ENCODE measurements at regions not wholly inside any gene's neighbourhood (a gene's known extent, or its start where the extent isn't known, plus 50 kb on each side); places are given as distances from the start of the nearest gene placed in this dataset.

GRCh38 chr16:52705122-52705521 is 158.2 kb upstream of the TOX3 start:
- Histone ChIP-seq H2AK5ac (ENCODE audit: low read length) (no peak overlapping the region), H3K4me1 (ENCODE audit: control insufficient read depth, low read depth, low read length) (no peaks in the 10 kb centered on the region), H4K8ac (ENCODE audit: low read depth, low read length) (no peak overlapping the region), H3K4me3 (ENCODE audit: low read length) (no peak overlapping the region), H3K79me2 (ENCODE audit: control insufficient read depth, insufficient read depth, low read length) (no peaks in the 10 kb centered on the region), H3K18ac (ENCODE audit: low read length) (no peak overlapping the region), H3K23ac (ENCODE audit: low read length) (no peak overlapping the region), H3K4me2 (ENCODE audit: low read length) (no peak overlapping the region), H3K36me3 (ENCODE audit: control insufficient read depth, insufficient read depth, low read length) (no peaks in the 10 kb centered on the region), H3K9ac (ENCODE audit: low read length) (no peak overlapping the region), H3K79me1 (ENCODE audit: low read length) (no peaks in the 10 kb centered on the region), H3K27ac (ENCODE audit: low read depth, low read length) (no peak overlapping the region), H2BK120ac (ENCODE audit: low read depth, low read length) (no peak overlapping the region), H3K27me3 (ENCODE audit: insufficient read depth, low read length, poor library complexity) (no peaks in the 10 kb centered on the region), H3K56ac (ENCODE audit: low read length) (no peak overlapping the region), H2BK15ac (replicated peaks; ENCODE audit: low read depth) (no peak overlapping the region), H2BK5ac (ENCODE audit: low read length) (no peak overlapping the region), H4K5ac (ENCODE audit: low read length) (no peak overlapping the region), H3K4ac (ENCODE audit: low read depth, low read length) (no peak overlapping the region)
- no peak for DNase-seq
- no CpG with 5 or more reads among the region's 5 CpGs for WGBS (ENCODE audit: extremely low coverage, insufficient coverage, low lambda C conversion rate)

GRCh38 chr16:52697971-52698370 is 151.0 kb upstream of the TOX3 start:
- Histone ChIP-seq H3K27ac (ENCODE audit: low read depth, low read length) (no peak overlapping the region), H3K4me2 (ENCODE audit: low read length) (no peak overlapping the region), H2BK15ac (replicated peaks; ENCODE audit: low read depth) (no peak overlapping the region), H3K4me3 (ENCODE audit: low read length) (no peak overlapping the region), H3K27me3 (ENCODE audit: insufficient read depth, low read length, poor library complexity) (no peaks in the 10 kb centered on the region), H3K79me2 (ENCODE audit: control insufficient read depth, insufficient read depth, low read length) (no peaks in the 10 kb centered on the region), H3K23ac (ENCODE audit: low read length) (no peak overlapping the region), H2AK5ac (ENCODE audit: low read length) (no peak overlapping the region), H3K18ac (ENCODE audit: low read length) (no peak overlapping the region), H3K4ac (ENCODE audit: low read depth, low read length) (no peak overlapping the region), H2BK120ac (ENCODE audit: low read depth, low read length) (no peak overlapping the region), H3K56ac (ENCODE audit: low read length) (no peak overlapping the region), H3K4me1 (ENCODE audit: control insufficient read depth, low read depth, low read length) (no peaks in the 10 kb centered on the region), H4K5ac (ENCODE audit: low read length) (no peak overlapping the region), H3K79me1 (ENCODE audit: low read length) (no peaks in the 10 kb centered on the region), H3K36me3 (ENCODE audit: control insufficient read depth, insufficient read depth, low read length) (no peaks in the 10 kb centered on the region), H4K8ac (ENCODE audit: low read depth, low read length) (no peak overlapping the region), H3K9ac (ENCODE audit: low read length) (no peak overlapping the region), H2BK5ac (ENCODE audit: low read length) (no peak overlapping the region)
- no peak for DNase-seq

GRCh38 chr16:52696126-52696525 is 149.2 kb upstream of the TOX3 start:
- Histone ChIP-seq H3K9ac (ENCODE audit: low read length) (no peak overlapping the region), H3K27me3 (ENCODE audit: insufficient read depth, low read length, poor library complexity) (no peaks in the 10 kb centered on the region), H2AK5ac (ENCODE audit: low read length) (no peak overlapping the region), H3K18ac (ENCODE audit: low read length) (no peak overlapping the region), H2BK5ac (ENCODE audit: low read length) (no peak overlapping the region), H3K4me1 (ENCODE audit: control insufficient read depth, low read depth, low read length) (no peaks in the 10 kb centered on the region), H3K56ac (ENCODE audit: low read length) (no peak overlapping the region), H4K5ac (ENCODE audit: low read length) (no peak overlapping the region), H4K8ac (ENCODE audit: low read depth, low read length) (no peak overlapping the region), H3K27ac (ENCODE audit: low read depth, low read length) (no peak overlapping the region), H3K23ac (ENCODE audit: low read length) (no peak overlapping the region), H3K4me3 (ENCODE audit: low read length) (no peak overlapping the region), H2BK120ac (ENCODE audit: low read depth, low read length) (no peak overlapping the region), H3K79me2 (ENCODE audit: control insufficient read depth, insufficient read depth, low read length) (no peaks in the 10 kb centered on the region), H2BK15ac (replicated peaks; ENCODE audit: low read depth) (no peak overlapping the region), H3K36me3 (ENCODE audit: control insufficient read depth, insufficient read depth, low read length) (no peaks in the 10 kb centered on the region), H3K79me1 (ENCODE audit: low read length) (no peaks in the 10 kb centered on the region), H3K4me2 (ENCODE audit: low read length) (no peak overlapping the region), H3K4ac (ENCODE audit: low read depth, low read length) (no peak overlapping the region)
- no CpG with 5 or more reads among the region's 3 CpGs for WGBS (ENCODE audit: extremely low coverage, insufficient coverage, low lambda C conversion rate)
- DNase-seq = no peak

GRCh38 chr16:52690468-52690867 is 143.5 kb upstream of the TOX3 start:
- H4K8ac ChIP-seq (ENCODE audit: low read depth, low read length) = no peak overlapping the region
- no peak overlapping the region for H3K18ac ChIP-seq (ENCODE audit: low read length)
- H3K23ac ChIP-seq (ENCODE audit: low read length) = no peak overlapping the region
- DNase-seq = no peak
- H3K79me1 ChIP-seq (ENCODE audit: low read length) = no peaks in the 10 kb centered on the region
- no peak overlapping the region for H3K4ac ChIP-seq (ENCODE audit: low read depth, low read length)
- H2BK15ac ChIP-seq (replicated peaks; ENCODE audit: low read depth) = no peak overlapping the region
- no peak overlapping the region for H3K4me2 ChIP-seq (ENCODE audit: low read length)
- no peaks in the 10 kb centered on the region for H3K79me2 ChIP-seq (ENCODE audit: control insufficient read depth, insufficient read depth, low read length)
- H3K56ac ChIP-seq (ENCODE audit: low read length) = no peak overlapping the region
- H2AK5ac ChIP-seq (ENCODE audit: low read length) = no peak overlapping the region
- no peak overlapping the region for H3K4me3 ChIP-seq (ENCODE audit: low read length)
- WGBS (ENCODE audit: extremely low coverage, insufficient coverage, low lambda C conversion rate) = no CpG with 5 or more reads among the region's 1 CpG
- no peak overlapping the region for H2BK120ac ChIP-seq (ENCODE audit: low read depth, low read length)
- H3K27ac ChIP-seq (ENCODE audit: low read depth, low read length) = no peak overlapping the region
- no peak overlapping the region for H3K9ac ChIP-seq (ENCODE audit: low read length)
- no peak overlapping the region for H4K5ac ChIP-seq (ENCODE audit: low read length)
- H3K36me3 ChIP-seq (ENCODE audit: control insufficient read depth, insufficient read depth, low read length) = no peaks in the 10 kb centered on the region
- no peaks in the 10 kb centered on the region for H3K4me1 ChIP-seq (ENCODE audit: control insufficient read depth, low read depth, low read length)
- no peak overlapping the region for H2BK5ac ChIP-seq (ENCODE audit: low read length)
- H3K27me3 ChIP-seq (ENCODE audit: insufficient read depth, low read length, poor library complexity) = no peaks in the 10 kb centered on the region

- no CpG with 5 or more reads among the region's 1 CpG for WGBS (ENCODE audit: extremely low coverage, insufficient coverage, low lambda C conversion rate)
- DNase-seq = no peak
These were observed 134.1 kb upstream of the TOX3 start for GRCh38 chr16:52680993-52681392.

GRCh38 chr16:52677501-52677900 is 130.6 kb upstream of the TOX3 start:
- H2BK120ac ChIP-seq (ENCODE audit: low read depth, low read length) = no peak overlapping the region
- no peak for DNase-seq
- no peak overlapping the region for H3K9ac ChIP-seq (ENCODE audit: low read length)
- no peak overlapping the region for H2AK5ac ChIP-seq (ENCODE audit: low read length)
- no peak overlapping the region for H2BK5ac ChIP-seq (ENCODE audit: low read length)
- no peaks in the 10 kb centered on the region for H3K27me3 ChIP-seq (ENCODE audit: insufficient read depth, low read length, poor library complexity)
- no peak overlapping the region for H4K5ac ChIP-seq (ENCODE audit: low read length)
- no peaks in the 10 kb centered on the region for H3K4me1 ChIP-seq (ENCODE audit: control insufficient read depth, low read depth, low read length)
- H3K27ac ChIP-seq (ENCODE audit: low read depth, low read length) = no peak overlapping the region
- no peak overlapping the region for H3K56ac ChIP-seq (ENCODE audit: low read length)
- H3K4me2 ChIP-seq (ENCODE audit: low read length) = no peak overlapping the region
- no peak overlapping the region for H3K4ac ChIP-seq (ENCODE audit: low read depth, low read length)
- no peaks in the 10 kb centered on the region for H3K79me2 ChIP-seq (ENCODE audit: control insufficient read depth, insufficient read depth, low read length)
- no peak overlapping the region for H4K8ac ChIP-seq (ENCODE audit: low read depth, low read length)
- no peaks in the 10 kb centered on the region for H3K79me1 ChIP-seq (ENCODE audit: low read length)
- H2BK15ac ChIP-seq (replicated peaks; ENCODE audit: low read depth) = no peak overlapping the region
- no peak overlapping the region for H3K4me3 ChIP-seq (ENCODE audit: low read length)
- H3K23ac ChIP-seq (ENCODE audit: low read length) = no peak overlapping the region
- no peaks in the 10 kb centered on the region for H3K36me3 ChIP-seq (ENCODE audit: control insufficient read depth, insufficient read depth, low read length)
- no CpG with 5 or more reads among the region's 2 CpGs for WGBS (ENCODE audit: extremely low coverage, insufficient coverage, low lambda C conversion rate)
- H3K18ac ChIP-seq (ENCODE audit: low read length) = no peak overlapping the region

More at GRCh38 chr16:52680993-52681392, 134.1 kb upstream of the TOX3 start:
- Histone ChIP-seq H3K23ac (ENCODE audit: low read length) (no peak overlapping the region), H4K8ac (ENCODE audit: low read depth, low read length) (no peak overlapping the region), H2BK120ac (ENCODE audit: low read depth, low read length) (no peak overlapping the region), H3K18ac (ENCODE audit: low read length) (no peak overlapping the region), H4K5ac (ENCODE audit: low read length) (no peak overlapping the region), H3K4me2 (ENCODE audit: low read length) (no peak overlapping the region), H3K56ac (ENCODE audit: low read length) (no peak overlapping the region), H3K79me1 (ENCODE audit: low read length) (no peaks in the 10 kb centered on the region), H3K4me3 (ENCODE audit: low read length) (no peak overlapping the region), H3K27ac (ENCODE audit: low read depth, low read length) (no peak overlapping the region), H2AK5ac (ENCODE audit: low read length) (no peak overlapping the region), H3K9ac (ENCODE audit: low read length) (no peak overlapping the region), H3K4me1 (ENCODE audit: control insufficient read depth, low read depth, low read length) (no peaks in the 10 kb centered on the region), H2BK5ac (ENCODE audit: low read length) (no peak overlapping the region), H3K27me3 (ENCODE audit: insufficient read depth, low read length, poor library complexity) (no peaks in the 10 kb centered on the region), H3K36me3 (ENCODE audit: control insufficient read depth, insufficient read depth, low read length) (no peaks in the 10 kb centered on the region), H2BK15ac (replicated peaks; ENCODE audit: low read depth) (no peak overlapping the region), H3K4ac (ENCODE audit: low read depth, low read length) (no peak overlapping the region), H3K79me2 (ENCODE audit: control insufficient read depth, insufficient read depth, low read length) (no peaks in the 10 kb centered on the region)

All from mesendoderm (in vitro differentiated cells).